ENCODE measurements at regions not wholly inside any gene's neighbourhood (a gene's known extent, or its start where the extent isn't known, plus 50 kb on each side); places are given as distances from the start of the nearest gene placed in this dataset.

DNA sequence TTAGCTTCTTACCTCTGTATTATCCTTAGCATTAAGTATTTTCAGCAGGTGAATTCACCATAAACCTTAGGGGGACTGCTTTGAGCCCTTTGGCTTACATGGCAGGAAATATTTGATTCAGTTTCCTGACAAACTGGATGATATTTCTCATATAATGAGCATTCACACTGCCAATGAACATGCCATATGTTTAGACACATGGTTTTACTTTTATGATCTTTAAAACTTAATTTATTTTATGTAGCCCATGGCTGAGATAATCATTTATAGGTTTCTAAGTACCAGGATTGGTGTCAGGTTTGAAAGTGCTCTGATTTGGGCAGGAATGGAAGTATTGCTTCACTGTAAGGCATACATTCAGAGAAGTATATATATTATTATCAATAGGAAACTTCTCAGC lies 319.1 kb downstream of the ZPLD1 start:
- no peak for TF ChIP-seq EZH2 (IDR thresholded peaks at IDR 0.05)
- TF ChIP-seq, protein P1, sequence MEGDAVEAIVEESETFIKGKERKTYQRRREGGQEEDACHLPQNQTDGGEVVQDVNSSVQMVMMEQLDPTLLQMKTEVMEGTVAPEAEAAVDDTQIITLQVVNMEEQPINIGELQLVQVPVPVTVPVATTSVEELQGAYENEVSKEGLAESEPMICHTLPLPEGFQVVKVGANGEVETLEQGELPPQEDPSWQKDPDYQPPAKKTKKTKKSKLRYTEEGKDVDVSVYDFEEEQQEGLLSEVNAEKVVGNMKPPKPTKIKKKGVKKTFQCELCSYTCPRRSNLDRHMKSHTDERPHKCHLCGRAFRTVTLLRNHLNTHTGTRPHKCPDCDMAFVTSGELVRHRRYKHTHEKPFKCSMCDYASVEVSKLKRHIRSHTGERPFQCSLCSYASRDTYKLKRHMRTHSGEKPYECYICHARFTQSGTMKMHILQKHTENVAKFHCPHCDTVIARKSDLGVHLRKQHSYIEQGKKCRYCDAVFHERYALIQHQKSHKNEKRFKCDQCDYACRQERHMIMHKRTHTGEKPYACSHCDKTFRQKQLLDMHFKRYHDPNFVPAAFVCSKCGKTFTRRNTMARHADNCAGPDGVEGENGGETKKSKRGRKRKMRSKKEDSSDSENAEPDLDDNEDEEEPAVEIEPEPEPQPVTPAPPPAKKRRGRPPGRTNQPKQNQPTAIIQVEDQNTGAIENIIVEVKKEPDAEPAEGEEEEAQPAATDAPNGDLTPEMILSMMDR (IDR thresholded peaks at IDR 0.05), result no peak

Measured in neural progenitor cell (in vitro differentiated cells).